H9 (cell line): ENCODE measurements at regions not wholly inside any gene's neighbourhood (a gene's known extent, or its start where the extent isn't known, plus 50 kb on each side); places are given as distances from the start of the nearest gene placed in this dataset.

Source experiments
- DNase-seq: peaks from one replicate; pipeline ENCODE4 v3.0.0-alpha.2; 2017
- H2AFZ ChIP-seq: one replicate; pipeline ENCODE4 v1.6.1; 2013; ENCODE audit warnings: mild to moderate bottlenecking, low read length, control low read depth, moderate library complexity
- H2AK5ac ChIP-seq: 2 replicates; pipeline ENCODE4 v1.6.1; 2013; ENCODE audit warnings: low read length, control low read depth, mixed read lengths; ENCODE audit not compliant: insufficient read length
- H2BK120ac ChIP-seq: one replicate; pipeline ENCODE4 v1.6.1; 2013; ENCODE audit warnings: low read depth, mild to moderate bottlenecking, low read length, control low read depth, inconsistent platforms; ENCODE audit not compliant: poor library complexity, severe bottlenecking
- H2BK12ac ChIP-seq: 2 replicates; pipeline ENCODE4 v1.6.1; 2013; ENCODE audit warnings: low read length, control low read depth, mixed read lengths, low read depth; ENCODE audit not compliant: insufficient read length
- H2BK15ac ChIP-seq: 2 replicates; pipeline ENCODE4 v1.6.1; 2013; ENCODE audit warnings: low read depth, low read length, control low read depth
- H2BK20ac ChIP-seq: one replicate; pipeline ENCODE4 v1.6.1; 2013; ENCODE audit warnings: low read depth, mild to moderate bottlenecking, low read length, control low read depth, inconsistent platforms; ENCODE audit not compliant: poor library complexity, severe bottlenecking
- H2BK5ac ChIP-seq: 2 replicates; pipeline ENCODE4 v1.6.1; 2013; ENCODE audit warnings: low read length, control low read depth, mixed read lengths; ENCODE audit not compliant: insufficient read length
- H3K14ac ChIP-seq: 2 replicates; pipeline ENCODE4 v1.6.1; 2013; ENCODE audit warnings: low read length, control low read depth; ENCODE audit not compliant: insufficient read depth
- H3K18ac ChIP-seq: 2 replicates; pipeline ENCODE4 v1.6.1; 2013; ENCODE audit warnings: low read depth, mild to moderate bottlenecking, mixed read lengths, low read length, control low read depth; ENCODE audit not compliant: insufficient read length
- H3K23ac ChIP-seq: 2 replicates; pipeline ENCODE4 v1.6.1; 2013; ENCODE audit warnings: low read length, control low read depth, mixed read lengths, low read depth; ENCODE audit not compliant: insufficient read length
- H3K23me2 ChIP-seq: 2 replicates; pipeline ENCODE4 v1.6.1; 2013; ENCODE audit warnings: low read depth, mild to moderate bottlenecking, mixed read lengths, low read length, control low read depth; ENCODE audit not compliant: insufficient read length, poor library complexity, severe bottlenecking
- H3K27ac ChIP-seq: 2 replicates; pipeline ENCODE4 v1.5.1; 2013; ENCODE audit warnings: low read length, control low read depth, mixed read lengths, low read depth; ENCODE audit not compliant: insufficient read length
- H3K27me3 ChIP-seq: 2 replicates; pipeline ENCODE4 v1.6.1; 2013; ENCODE audit warnings: low read length, control low read depth, inconsistent platforms; ENCODE audit not compliant: insufficient read depth
- H3K4ac ChIP-seq: 2 replicates; pipeline ENCODE4 v1.6.1; 2013; ENCODE audit warnings: low read depth, mild to moderate bottlenecking, control low read depth, inconsistent platforms, low read length, moderate library complexity
- H3K4me1 ChIP-seq: 2 replicates; pipeline ENCODE4 v1.6.1; 2013; ENCODE audit warnings: low read length, control low read depth, inconsistent platforms; ENCODE audit not compliant: insufficient read depth
- H3K4me2 ChIP-seq: 2 replicates; pipeline ENCODE4 v1.6.1; 2013; ENCODE audit warnings: low read length, control low read depth, mixed read lengths; ENCODE audit not compliant: insufficient read length, insufficient read depth
- H3K56ac ChIP-seq: 2 replicates; pipeline ENCODE4 v1.6.1; 2013; ENCODE audit warnings: low read depth, mild to moderate bottlenecking, mixed read lengths, low read length, control low read depth; ENCODE audit not compliant: insufficient read length
- H3K79me1 ChIP-seq: 2 replicates; pipeline ENCODE4 v1.6.1; 2013; ENCODE audit warnings: low read depth, mild to moderate bottlenecking, moderate library complexity, low read length, control low read depth, inconsistent platforms; ENCODE audit not compliant: insufficient read depth, poor library complexity, severe bottlenecking
- H3K79me2 ChIP-seq: 2 replicates; pipeline ENCODE4 v1.6.1; 2013; ENCODE audit warnings: low read length, control low read depth, inconsistent platforms; ENCODE audit not compliant: insufficient read depth
- H3K9ac ChIP-seq: 2 replicates; pipeline ENCODE4 v1.6.1; 2013; ENCODE audit warnings: low read length, control low read depth, mixed read lengths; ENCODE audit not compliant: insufficient read length; ENCODE audit errors: extremely low read depth
- H3K9me3 ChIP-seq: one replicate; pipeline ENCODE4 v1.6.1; 2013; ENCODE audit warnings: low read depth, low read length, inconsistent platforms; ENCODE audit not compliant: control insufficient read depth
- H3T11ph ChIP-seq: one replicate; pipeline ENCODE4 v1.6.1; 2013; ENCODE audit warnings: mild to moderate bottlenecking, low read length, control low read depth, inconsistent platforms
- H4K20me1 ChIP-seq: one replicate; pipeline ENCODE4 v1.6.1; 2013; ENCODE audit not compliant: control insufficient read depth, insufficient read length, insufficient read depth
- H4K5ac ChIP-seq: 2 replicates; pipeline ENCODE4 v1.6.1; 2013; ENCODE audit warnings: low read depth, mild to moderate bottlenecking, mixed read lengths, low read length, control low read depth; ENCODE audit not compliant: insufficient read length
- H4K8ac ChIP-seq: replicated peaks from 2 replicates; pipeline ENCODE4 v1.6.1; 2013; ENCODE audit warnings: low read length, control low read depth, mixed read lengths, low read depth; ENCODE audit not compliant: insufficient read length
- H4K91ac ChIP-seq: 2 replicates; pipeline ENCODE4 v1.6.1; 2013; ENCODE audit warnings: low read depth, mild to moderate bottlenecking, moderate library complexity, mixed read lengths, low read length, control low read depth; ENCODE audit not compliant: insufficient read length
- H3K27ac Mint-ChIP-seq, 3 experiments: 2 replicates in 2 of 3; 3 replicates in 1 of 3; pipeline ENCODE4 v1.8.0; 2020 to 2021; ENCODE audit warnings: mixed read lengths in 3 of 3, mild to moderate bottlenecking in 1 of 3, moderate library complexity in 1 of 3
- H3K27me3 Mint-ChIP-seq: 2 replicates; pipeline ENCODE4 v1.8.0; 2021; ENCODE audit warnings: low read depth, mild to moderate bottlenecking, moderate library complexity, mixed read lengths
- H3K36me3 Mint-ChIP-seq, 3 experiments: 2 replicates in 2 of 3; 3 replicates in 1 of 3; pipeline ENCODE4 v1.8.0; 2020 to 2021; ENCODE audit warnings: low read depth in 3 of 3, mixed read lengths in 3 of 3; ENCODE audit not compliant: insufficient read depth in 1 of 3
- H3K4me1 Mint-ChIP-seq, 2 experiments: 2 replicates each; pipeline ENCODE4 v1.8.0; 2020; ENCODE audit warnings: mixed read lengths in 2 of 2
- H3K4me3 Mint-ChIP-seq, 2 experiments: 2 replicates in 1 of 2; 3 replicates in 1 of 2; pipeline ENCODE4 v1.8.0; 2020 to 2021; ENCODE audit warnings: mild to moderate bottlenecking in 2 of 2, mixed read lengths in 2 of 2, moderate library complexity in 1 of 2
- H3K9me3 Mint-ChIP-seq, 2 experiments: 2 replicates in 1 of 2; 3 replicates in 1 of 2; pipeline ENCODE4 v1.8.0; 2020; ENCODE audit warnings: mild to moderate bottlenecking in 2 of 2, mixed read lengths in 2 of 2, moderate library complexity in 1 of 2
- WGBS: extraction: QIAGEN DNeasy Blood & Tissue Kit; methylation state at CpG from one replicate; pipeline ENCODE4 v1.1.7; 2013; ENCODE audit warnings: missing lambda C conversion rate, low lambda C conversion rate, mixed read lengths; ENCODE audit not compliant: insufficient read length; ENCODE audit errors: extremely low coverage; 5-methylcytosine and 5-hydroxymethylcytosine counted together
- TF ChIP-seq, protein P1 (sequence below): fragments of 200-600 bp; sonication (generic); conservative IDR thresholded peaks from 3 replicates; pipeline ENCODE4 v1.8.0; 2021; ENCODE audit warnings: antibody characterized with exemption, mild to moderate bottlenecking

DNA sequence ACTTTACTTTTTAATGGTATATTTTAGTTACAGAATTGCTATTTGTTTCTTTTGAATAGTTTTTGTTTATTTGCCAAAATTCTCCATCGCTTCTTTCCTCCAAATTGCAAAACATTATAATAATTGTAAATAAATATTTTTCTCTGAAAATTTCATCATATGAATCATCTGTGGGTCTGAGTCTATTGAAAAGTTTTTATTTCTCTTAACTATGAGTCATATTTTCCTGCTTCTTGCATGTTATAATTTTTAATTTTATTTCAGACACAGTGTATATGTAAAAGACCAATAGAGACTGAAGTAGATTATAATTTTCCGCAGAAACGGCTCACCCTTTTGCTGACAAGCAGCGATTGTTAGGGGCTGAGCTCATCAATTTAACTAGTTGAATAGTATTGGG lies 279.1 kb upstream of the IL12B start:
- WGBS, result no CpG with 5 or more reads among the region's 4 CpGs
- Mint-ChIP-seq H3K9me3 (peaks cover 0 to 3% of the 10 kb centered on the region in 2 experiments; a peak in 2 of 5 replicates), H3K27ac (no peak overlapping the region), H3K36me3 (no peaks in the 10 kb centered on the region), H3K27me3 (no peaks in the 10 kb centered on the region), H3K4me1 (peaks cover 0 to 6% of the 10 kb centered on the region in 2 experiments; a peak in 1 of 4 replicates), H3K4me3 (no peak overlapping the region)
- Histone ChIP-seq H3K9ac (no peak overlapping the region), H4K91ac (no peak overlapping the region), H3K4ac (no peak overlapping the region), H3K79me1 (no peaks in the 10 kb centered on the region), H4K5ac (no peak overlapping the region), H4K8ac (no peak overlapping the region), H2BK15ac (no peak overlapping the region), H3T11ph (no peak overlapping the region), H3K9me3 (no peaks in the 10 kb centered on the region), H3K79me2 (no peaks in the 10 kb centered on the region), H3K56ac (no peak overlapping the region), H2BK5ac (no peak overlapping the region), H2BK12ac (no peak overlapping the region), H3K27ac (no peak overlapping the region), H3K14ac (no peak overlapping the region), H3K18ac (no peak overlapping the region), H2BK120ac (no peak overlapping the region), H2AK5ac (no peak overlapping the region), H4K20me1 (no peaks in the 10 kb centered on the region), H3K23me2 (no peaks in the 10 kb centered on the region), H2AFZ (no peak overlapping the region), H3K27me3 (no peaks in the 10 kb centered on the region), H3K23ac (no peak overlapping the region), H3K4me2 (no peak overlapping the region), H2BK20ac (no peak overlapping the region), H3K4me1 (0 out of 2 replicates have a peak, but pooled peaks cover 3% of the 10 kb centered on the region)
- TF ChIP-seq, protein P1, sequence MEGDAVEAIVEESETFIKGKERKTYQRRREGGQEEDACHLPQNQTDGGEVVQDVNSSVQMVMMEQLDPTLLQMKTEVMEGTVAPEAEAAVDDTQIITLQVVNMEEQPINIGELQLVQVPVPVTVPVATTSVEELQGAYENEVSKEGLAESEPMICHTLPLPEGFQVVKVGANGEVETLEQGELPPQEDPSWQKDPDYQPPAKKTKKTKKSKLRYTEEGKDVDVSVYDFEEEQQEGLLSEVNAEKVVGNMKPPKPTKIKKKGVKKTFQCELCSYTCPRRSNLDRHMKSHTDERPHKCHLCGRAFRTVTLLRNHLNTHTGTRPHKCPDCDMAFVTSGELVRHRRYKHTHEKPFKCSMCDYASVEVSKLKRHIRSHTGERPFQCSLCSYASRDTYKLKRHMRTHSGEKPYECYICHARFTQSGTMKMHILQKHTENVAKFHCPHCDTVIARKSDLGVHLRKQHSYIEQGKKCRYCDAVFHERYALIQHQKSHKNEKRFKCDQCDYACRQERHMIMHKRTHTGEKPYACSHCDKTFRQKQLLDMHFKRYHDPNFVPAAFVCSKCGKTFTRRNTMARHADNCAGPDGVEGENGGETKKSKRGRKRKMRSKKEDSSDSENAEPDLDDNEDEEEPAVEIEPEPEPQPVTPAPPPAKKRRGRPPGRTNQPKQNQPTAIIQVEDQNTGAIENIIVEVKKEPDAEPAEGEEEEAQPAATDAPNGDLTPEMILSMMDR, result no peak
- DNase-seq, result no peak
